GM12878 (cell line): ENCODE measurements at regions not wholly inside any gene's neighbourhood (a gene's known extent, or its start where the extent isn't known, plus 50 kb on each side); places are given as distances from the start of the nearest gene placed in this dataset.

Experiments
- ATAC-seq: fragments of 200-7000 bp; cut with Tn5 transposase; 3 replicates; pipeline ENCODE4 v1.9.1; 2020; ENCODE audit warnings: mild to moderate bottlenecking, moderate library complexity
- BruUV-seq: library from RNA; stranded (reverse); fragments of 400-500 nt; replicated peaks from 2 replicates; lab custom pipeline; 2021; lab: Mats Ljungman, UMichigan
- CTCF ChIA-PET: fragments of 300-600 bp; sonication (Branson Sonifier 250); formaldehyde crosslinking; extraction: SDS; loops from one replicate; lab custom pipeline; 2021; ENCODE audit warnings: inconsistent platforms; lab: Yijun Ruan, JAX
- POLR2A ChIA-PET: fragments of 350-600 bp; formaldehyde crosslinking; extraction: SDS; loops from one replicate; lab custom pipeline; 2021; ENCODE audit warnings: inconsistent platforms; lab: Charles Lee
- RAD21 ChIA-PET: fragments of 300-600 bp; sonication (Branson Sonifier 250); formaldehyde crosslinking; loops from one replicate; lab custom pipeline; 2023; ENCODE audit warnings: antibody characterized with exemption; ENCODE audit not compliant: unreplicated experiment; lab: Charles Lee
- SMC1A ChIA-PET: fragments of 300-600 bp; sonication (Branson Sonifier 250); formaldehyde crosslinking; loops from one replicate; lab custom pipeline; 2023; ENCODE audit not compliant: unreplicated experiment, uncharacterized antibody; lab: Charles Lee
- DNase-seq: peaks from one replicate; pipeline ENCODE4 v3.0.0-alpha.2; 2011; ENCODE audit warnings: low read depth, low spot score
- FAIRE-seq: peaks from 3 replicates; lab custom pipeline; 2011; peaks lifted over from hg19 to GRCh38; lab: Jason Lieb, UNC
- H2AFZ ChIP-seq: 2 replicates; pipeline ENCODE4 v1.6.0; 2011; ENCODE audit warnings: low read depth, low read length, control low read depth; ENCODE audit not compliant: control insufficient read depth
- H3K27ac ChIP-seq: 2 replicates; pipeline ENCODE4 v1.5.1; 2011; ENCODE audit warnings: control low read depth; ENCODE audit not compliant: control insufficient read depth, insufficient read depth
- H3K27me3 ChIP-seq, 2 experiments: replicated peaks in 1 of 2; 2 replicates each; pipeline versions ENCODE4 v1.6.0 to v1.6.1; 2011; ENCODE audit warnings: low read length in 1 of 2; ENCODE audit not compliant: control insufficient read depth in 2 of 2, insufficient read depth in 2 of 2
- H3K36me3 ChIP-seq, 2 experiments: 2 replicates each; pipeline ENCODE4 v1.5.1; 2011; ENCODE audit warnings: low read length in 1 of 2; ENCODE audit not compliant: control insufficient read depth in 2 of 2, insufficient read depth in 2 of 2
- H3K4me1 ChIP-seq: 2 replicates; pipeline ENCODE4 v1.6.1; 2011; ENCODE audit warnings: mild to moderate bottlenecking, low read length, moderate library complexity, mixed read lengths; ENCODE audit not compliant: control insufficient read depth, insufficient read depth
- H3K4me2 ChIP-seq: 2 replicates; pipeline ENCODE4 v1.6.0; 2011; ENCODE audit warnings: control low read depth; ENCODE audit not compliant: control insufficient read depth, insufficient read depth
- H3K4me3 ChIP-seq: fragments of 200-600 bp; sonication (generic); 2 replicates; pipeline ENCODE4 v1.5.1; 2016
- H3K79me2 ChIP-seq: 2 replicates; pipeline ENCODE4 v1.6.0; 2011; ENCODE audit warnings: low read length; ENCODE audit not compliant: control insufficient read depth, insufficient read depth
- H3K9ac ChIP-seq: 2 replicates; pipeline ENCODE4 v1.8.0; 2011; ENCODE audit warnings: low read length, control low read depth, mixed read lengths; ENCODE audit not compliant: control insufficient read depth, insufficient read depth
- H3K9me3 ChIP-seq: replicated peaks from 3 replicates; pipeline ENCODE4 v1.5.1; 2011; ENCODE audit warnings: mild to moderate bottlenecking, low read length; ENCODE audit not compliant: control insufficient read depth, insufficient read depth
- H4K20me1 ChIP-seq: 2 replicates; pipeline ENCODE4 v1.6.0; 2011; ENCODE audit not compliant: control insufficient read depth, insufficient read depth
- ATF7 ChIP-seq: fragments of 450-650 bp; IDR thresholded peaks from 2 replicates; pipeline ENCODE4 v1.6.1; 2016; ENCODE audit warnings: low read depth, mild to moderate bottlenecking
- CEBPB ChIP-seq, 2 experiments: fragments of 150-350 bp in 1 of 2; IDR thresholded peaks; 2 replicates each; pipeline ENCODE4 v1.6.1; 2012 to 2014; ENCODE audit warnings: low read depth in 2 of 2, low read length in 2 of 2, borderline replicate concordance in 1 of 2, inconsistent platforms in 1 of 2
- ELK1 ChIP-seq: IDR thresholded peaks from 2 replicates; pipeline ENCODE4 v1.6.1; 2012; ENCODE audit warnings: low read depth, low read length, improper control_type of control experiment
- POLR2A ChIP-seq: IDR thresholded peaks from 2 replicates; pipeline ENCODE4 v1.6.1; 2011; ENCODE audit warnings: low read depth, mild to moderate bottlenecking, low read length
- RELB ChIP-seq: fragments of 450-650 bp; IDR thresholded peaks from 2 replicates; pipeline ENCODE4 v1.6.1; 2017; ENCODE audit warnings: low read depth, mild to moderate bottlenecking, moderate library complexity
- SMARCA5 ChIP-seq: fragments of 450-650 bp; IDR thresholded peaks from 2 replicates; pipeline ENCODE4 v1.6.1; 2017; ENCODE audit warnings: mild to moderate bottlenecking
- SMC3 ChIP-seq: IDR thresholded peaks from 2 replicates; pipeline ENCODE4 v1.6.1; 2011; ENCODE audit warnings: low read length, improper control_type of control experiment, borderline replicate concordance
- ZBTB33 ChIP-seq: fragments of 450-650 bp; IDR thresholded peaks from 2 replicates; pipeline ENCODE4 v1.6.1; 2017; ENCODE audit warnings: mild to moderate bottlenecking
- ZNF384 ChIP-seq: IDR thresholded peaks from 2 replicates; pipeline ENCODE4 v1.6.1; 2012; ENCODE audit warnings: low read depth, mild to moderate bottlenecking, low read length, improper control_type of control experiment, borderline replicate concordance
- ZSCAN29 ChIP-seq: fragments of 450-650 bp; IDR thresholded peaks from 2 replicates; pipeline ENCODE4 v1.6.1; 2017; ENCODE audit warnings: mild to moderate bottlenecking, moderate library complexity
- WGBS: methylation state at CpG from one replicate; pipeline ENCODE4 v1.1.6; 2016; ENCODE audit warnings: low lambda C conversion rate; ENCODE audit not compliant: insufficient replicate concordance, insufficient coverage; ENCODE audit errors: missing lambda C conversion rate; 5-methylcytosine and 5-hydroxymethylcytosine counted together
- in situ Hi-C: fragments of 300-500 bp; cut with MboI; formaldehyde crosslinking; loops from 9 replicates; pipeline ENCODE4 v1.14.3; 2018; ENCODE audit warnings: mixed read lengths
- intact Hi-C: fragments of 100-400 bp; cut with micrococcal nuclease; formaldehyde crosslinking; loops from one replicate; pipeline ENCODE4 v1.14.2; 2022; ENCODE audit not compliant: unreplicated experiment
- TF ChIP-seq, protein P1 (sequence below): fragments of 450-650 bp; IDR thresholded peaks from 2 replicates; pipeline ENCODE4 v1.6.1; 2016; ENCODE audit warnings: mild to moderate bottlenecking
- TF ChIP-seq, protein P2 (sequence below): fragments of 450-650 bp; formaldehyde crosslinking; IDR thresholded peaks from 2 replicates; pipeline ENCODE4 v1.5.0; 2022; ENCODE audit warnings: mild to moderate bottlenecking, missing genetic modification characterization

GRCh38 chr10:6654571-6654970, 74.5 kb upstream of the PRKCQ start (continued):
- TF ChIP-seq RELB, result no peak
- TF ChIP-seq, protein P1, sequence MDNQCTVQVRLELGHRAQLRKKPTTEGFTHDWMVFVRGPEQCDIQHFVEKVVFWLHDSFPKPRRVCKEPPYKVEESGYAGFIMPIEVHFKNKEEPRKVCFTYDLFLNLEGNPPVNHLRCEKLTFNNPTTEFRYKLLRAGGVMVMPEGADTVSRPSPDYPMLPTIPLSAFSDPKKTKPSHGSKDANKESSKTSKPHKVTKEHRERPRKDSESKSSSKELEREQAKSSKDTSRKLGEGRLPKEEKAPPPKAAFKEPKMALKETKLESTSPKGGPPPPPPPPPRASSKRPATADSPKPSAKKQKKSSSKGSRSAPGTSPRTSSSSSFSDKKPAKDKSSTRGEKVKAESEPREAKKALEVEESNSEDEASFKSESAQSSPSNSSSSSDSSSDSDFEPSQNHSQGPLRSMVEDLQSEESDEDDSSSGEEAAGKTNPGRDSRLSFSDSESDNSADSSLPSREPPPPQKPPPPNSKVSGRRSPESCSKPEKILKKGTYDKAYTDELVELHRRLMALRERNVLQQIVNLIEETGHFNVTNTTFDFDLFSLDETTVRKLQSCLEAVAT, result no peak
- TF ChIP-seq POLR2A, result no peak
- TF ChIP-seq ZSCAN29, result no peak
- no peak for TF ChIP-seq ELK1

DNA sequence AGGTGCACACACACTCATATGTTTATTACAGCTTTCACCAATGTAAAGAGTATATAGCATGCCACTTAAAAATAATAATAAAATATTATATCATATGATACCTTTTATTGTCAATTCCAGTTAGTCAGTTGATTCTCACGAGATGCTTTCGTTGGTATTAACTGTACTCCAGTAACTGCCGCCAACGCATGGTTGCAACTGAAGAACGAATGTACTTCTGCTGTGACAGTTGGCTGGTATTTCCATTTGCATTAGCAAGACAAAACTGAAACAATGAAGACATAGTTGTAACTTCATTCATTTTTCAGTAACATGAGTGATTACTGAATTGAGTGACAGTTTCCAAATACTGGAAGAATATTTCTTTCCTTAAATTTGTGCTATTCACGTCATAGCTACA, 70.5 kb upstream of the PRKCQ start:
- ATAC-seq, result no peak
- ChIA-PET CTCF (interaction anchor here (0.6 kb wide), 1 partner anchor 28 kb away, joined by 3 read pairs; no protein-coding TSS in a partner anchor), SMC1A (interaction anchor here (0.7 kb wide), 1 partner anchor 64 kb away, joined by 3 read pairs; no protein-coding TSS in a partner anchor), POLR2A (no interaction called here), RAD21 (interaction anchor here (1.1 kb wide), 1 partner anchor 9 kb away, joined by 3 read pairs; no protein-coding TSS in a partner anchor)
- DNase-seq, result no peak
- BruUV-seq, result no TSS peak
- intact Hi-C loops, result no loop called here
- Histone ChIP-seq H2AFZ (no peak overlapping the region), H4K20me1 (no peaks in the 10 kb centered on the region), H3K9ac (no peak overlapping the region), H3K4me1 (no peaks in the 10 kb centered on the region), H3K4me2 (no peak overlapping the region), H3K27ac (no peak overlapping the region), H3K4me3 (no peak overlapping the region), H3K36me3 (no peaks in the 10 kb centered on the region), H3K27me3 (no peaks in the 10 kb centered on the region; a peak in 2 of 4 replicates), H3K9me3 (no peaks in the 10 kb centered on the region), H3K79me2 (no peaks in the 10 kb centered on the region)
- FAIRE-seq, result no peak
- in situ Hi-C loops, result loop anchor here (25.0 kb wide), 1 partner anchor 762 kb away; the partner anchor contains the start of gene SFMBT2
- 54% methylated on average over 6 of the region's 6 CpGs for WGBS
- TF ChIP-seq ATF7 (no peak), CEBPB (IDR thresholded peaks at IDR 0.05; ENCODE audit: borderline replicate concordance in 1 of 2, low read depth in 2 of 2, low read length in 2 of 2) (no peak), ZBTB33 (no peak), SMARCA5 (no peak), ZNF384 (no peak), SMC3 (no peak)
- TF ChIP-seq, protein P2, sequence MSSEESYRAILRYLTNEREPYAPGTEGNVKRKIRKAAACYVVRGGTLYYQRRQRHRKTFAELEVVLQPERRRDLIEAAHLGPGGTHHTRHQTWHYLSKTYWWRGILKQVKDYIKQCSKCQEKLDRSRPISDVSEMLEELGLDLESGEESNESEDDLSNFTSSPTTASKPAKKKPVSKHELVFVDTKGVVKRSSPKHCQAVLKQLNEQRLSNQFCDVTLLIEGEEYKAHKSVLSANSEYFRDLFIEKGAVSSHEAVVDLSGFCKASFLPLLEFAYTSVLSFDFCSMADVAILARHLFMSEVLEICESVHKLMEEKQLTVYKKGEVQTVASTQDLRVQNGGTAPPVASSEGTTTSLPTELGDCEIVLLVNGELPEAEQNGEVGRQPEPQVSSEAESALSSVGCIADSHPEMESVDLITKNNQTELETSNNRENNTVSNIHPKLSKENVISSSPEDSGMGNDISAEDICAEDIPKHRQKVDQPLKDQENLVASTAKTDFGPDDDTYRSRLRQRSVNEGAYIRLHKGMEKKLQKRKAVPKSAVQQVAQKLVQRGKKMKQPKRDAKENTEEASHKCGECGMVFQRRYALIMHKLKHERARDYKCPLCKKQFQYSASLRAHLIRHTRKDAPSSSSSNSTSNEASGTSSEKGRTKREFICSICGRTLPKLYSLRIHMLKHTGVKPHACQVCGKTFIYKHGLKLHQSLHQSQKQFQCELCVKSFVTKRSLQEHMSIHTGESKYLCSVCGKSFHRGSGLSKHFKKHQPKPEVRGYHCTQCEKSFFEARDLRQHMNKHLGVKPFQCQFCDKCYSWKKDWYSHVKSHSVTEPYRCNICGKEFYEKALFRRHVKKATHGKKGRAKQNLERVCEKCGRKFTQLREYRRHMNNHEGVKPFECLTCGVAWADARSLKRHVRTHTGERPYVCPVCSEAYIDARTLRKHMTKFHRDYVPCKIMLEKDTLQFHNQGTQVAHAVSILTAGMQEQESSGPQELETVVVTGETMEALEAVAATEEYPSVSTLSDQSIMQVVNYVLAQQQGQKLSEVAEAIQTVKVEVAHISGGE (CRISPR knock-in tag), result no peak
